Endothelial cell of umbilical vein (primary cell): ENCODE measurements at regions not wholly inside any gene's neighbourhood (a gene's known extent, or its start where the extent isn't known, plus 50 kb on each side); places are given as distances from the start of the nearest gene placed in this dataset.

Source experiments
- BruUV-seq: library from RNA; stranded (reverse); fragments of 400-500 nt; replicated peaks from 2 replicates; lab custom pipeline; 2021; lab: Mats Ljungman, UMichigan
- CTCF ChIA-PET: fragments of 300-600, 350-600 bp; sonication (Branson Sonifier 250); formaldehyde crosslinking; loops from one replicate; lab custom pipeline; 2021; ENCODE audit warnings: antibody characterized with exemption, inconsistent platforms; lab: Charles Lee
- POLR2A ChIA-PET: fragments of 300-600, 350-600 bp; sonication (Branson Sonifier 250); formaldehyde crosslinking; loops from one replicate; lab custom pipeline; 2021; ENCODE audit warnings: antibody characterized with exemption, inconsistent platforms; lab: Charles Lee
- DNase-seq: peaks from one replicate; pipeline ENCODE4 v3.0.0-alpha.2; 2011; ENCODE audit warnings: low read depth, low spot score
- FAIRE-seq: peaks from 2 replicates; lab custom pipeline; 2011; peaks lifted over from hg19 to GRCh38; lab: Jason Lieb, UNC
- H2AFZ ChIP-seq: 2 replicates; pipeline ENCODE4 v1.6.0; 2012; ENCODE audit warnings: low read depth, low read length, control low read depth, inconsistent platforms
- H3K27ac ChIP-seq: 2 replicates; pipeline ENCODE4 v1.5.1; 2011; ENCODE audit warnings: low read depth, mild to moderate bottlenecking, control low read depth, low read length, moderate library complexity; ENCODE audit not compliant: insufficient read depth
- H3K27me3 ChIP-seq, 2 experiments: 2 replicates each; pipeline versions ENCODE4 v1.6.0 to v1.6.1; 2011; ENCODE audit warnings: low read length in 2 of 2, mixed read lengths in 1 of 2; ENCODE audit not compliant: control insufficient read depth in 2 of 2, insufficient read depth in 2 of 2
- H3K36me3 ChIP-seq, 2 experiments: 2 replicates in 1 of 2; 3 replicates in 1 of 2; pipeline ENCODE4 v1.5.1; 2011; ENCODE audit warnings: low read length in 2 of 2, mild to moderate bottlenecking in 1 of 2, moderate library complexity in 1 of 2; ENCODE audit not compliant: control insufficient read depth in 2 of 2, insufficient read depth in 2 of 2; ENCODE audit errors: extremely low read depth in 1 of 2
- H3K4me1 ChIP-seq: 3 replicates; pipeline ENCODE4 v1.5.1; 2011; ENCODE audit warnings: mild to moderate bottlenecking, low read length; ENCODE audit not compliant: control insufficient read depth, insufficient read depth; ENCODE audit errors: extremely low read depth
- H3K4me2 ChIP-seq: 2 replicates; pipeline ENCODE4 v1.6.1; 2011; ENCODE audit warnings: low read length, control low read depth, mixed read lengths; ENCODE audit not compliant: insufficient read depth
- H3K4me3 ChIP-seq, 3 experiments: fragments of 200-600 bp in 1 of 3; sonication (generic), shearing (Covaris generic) in 1 of 3; replicated peaks in 1 of 3; 2 replicates each; pipeline ENCODE4 v1.5.1; 2011 to 2016; ENCODE audit warnings: control low read depth in 3 of 3, low read length in 3 of 3, mild to moderate bottlenecking in 2 of 3, inconsistent platforms in 1 of 3, low read depth in 1 of 3, moderate library complexity in 1 of 3; ENCODE audit not compliant: insufficient read depth in 1 of 3
- H3K79me2 ChIP-seq: 2 replicates; pipeline ENCODE4 v1.6.0; 2012; ENCODE audit warnings: low read length, inconsistent platforms; ENCODE audit not compliant: control insufficient read depth, insufficient read depth
- H3K9ac ChIP-seq: replicated peaks from 2 replicates; pipeline ENCODE3; 2011; ENCODE audit warnings: low read length, control low read depth; ENCODE audit not compliant: insufficient read depth; ENCODE audit errors: extremely low read depth
- H3K9me1 ChIP-seq: replicated peaks from 3 replicates; pipeline ENCODE4 v1.6.0; 2011; ENCODE audit warnings: mild to moderate bottlenecking, low read length; ENCODE audit not compliant: control insufficient read depth, insufficient read depth; ENCODE audit errors: extremely low read depth
- H3K9me3 ChIP-seq: replicated peaks from 2 replicates; pipeline ENCODE4 v1.5.1; 2012; ENCODE audit warnings: low read length, inconsistent platforms; ENCODE audit not compliant: control insufficient read depth, insufficient read depth
- H4K20me1 ChIP-seq: replicated peaks from 2 replicates; pipeline ENCODE3; 2011; ENCODE audit warnings: mild to moderate bottlenecking, low read length; ENCODE audit not compliant: control insufficient read depth, insufficient read depth; ENCODE audit errors: extremely low read depth
- EZH2 ChIP-seq: IDR thresholded peaks from 2 replicates; pipeline ENCODE4 v1.6.1; 2012; ENCODE audit warnings: borderline replicate concordance, low read depth, mild to moderate bottlenecking, moderate library complexity, low read length, inconsistent platforms; ENCODE audit not compliant: severe bottlenecking
- FOS ChIP-seq: IDR thresholded peaks from 2 replicates; pipeline ENCODE4 v1.6.1; 2011; ENCODE audit warnings: mild to moderate bottlenecking, low read length, moderate library complexity, borderline replicate concordance; ENCODE audit not compliant: insufficient read depth
- GATA2 ChIP-seq: IDR thresholded peaks from 2 replicates; pipeline ENCODE4 v1.7.0; 2011; ENCODE audit warnings: low read depth, mild to moderate bottlenecking, moderate library complexity, mixed read lengths, low read length; ENCODE audit not compliant: insufficient read length, insufficient read depth
- JUN ChIP-seq: IDR thresholded peaks from 2 replicates; pipeline ENCODE4 v1.6.1; 2011; ENCODE audit warnings: borderline replicate concordance, low read depth; ENCODE audit not compliant: insufficient read length, insufficient read depth
- MYC ChIP-seq: IDR thresholded peaks from one replicate; pipeline ENCODE4 v1.6.1; 2011; ENCODE audit warnings: mild to moderate bottlenecking, low read depth, low read length
- POLR2A ChIP-seq: IDR thresholded peaks from 2 replicates; pipeline ENCODE4 v1.6.1; 2012; ENCODE audit warnings: low read depth, mild to moderate bottlenecking, control low read depth, low read length
- POLR2AphosphoS5 ChIP-seq: IDR thresholded peaks from 2 replicates; pipeline ENCODE4 v1.6.1; 2012; ENCODE audit warnings: low read depth, mild to moderate bottlenecking, control low read depth, low read length, moderate library complexity; ENCODE audit not compliant: insufficient read depth
- dilution Hi-C: fragments of 300-500 bp; cut with MboI; formaldehyde crosslinking; loops from one replicate; pipeline ENCODE4 v1.15.0; 2019; ENCODE audit warnings: low sequenced_read_pairs; ENCODE audit not compliant: extremely low pct_ligation_motif_present
- intact Hi-C: fragments of 100-400 bp; cut with micrococcal nuclease; formaldehyde crosslinking; loops from one replicate; pipeline ENCODE4 v1.10.0; 2022
- TF ChIP-seq, protein P1 (sequence below): IDR thresholded peaks from 2 replicates; pipeline ENCODE4 v1.6.1; 2011; ENCODE audit not compliant: insufficient read depth, insufficient read length
- TF ChIP-seq, protein P2 (sequence below), 2 donors: IDR thresholded peaks; 1 replicate in 1 of 2; 2 replicates in 1 of 2; pipeline ENCODE4 v1.5.1; 2011; ENCODE audit warnings: low read length in 2 of 2, mild to moderate bottlenecking in 2 of 2, moderate library complexity in 2 of 2, control low read depth in 1 of 2, inconsistent platforms in 1 of 2, low read depth in 1 of 2; ENCODE audit not compliant: insufficient read depth in 1 of 2; ENCODE audit errors: extremely low read depth in 1 of 2

GRCh38 chr2:207317378-207317984 is 151.7 kb upstream of the KLF7 start:
- Histone ChIP-seq H4K20me1 (no peaks in the 10 kb centered on the region), H2AFZ (no peak overlapping the region), H3K4me1 (no peaks in the 10 kb centered on the region), H3K9me1 (no peaks in the 10 kb centered on the region), H3K36me3 (no peaks in the 10 kb centered on the region), H3K27ac (no peak overlapping the region), H3K4me2 (no peak overlapping the region), H3K27me3 (no peaks in the 10 kb centered on the region), H3K4me3 (no peak overlapping the region), H3K9me3 (no peaks in the 10 kb centered on the region), H3K79me2 (no peaks in the 10 kb centered on the region), H3K9ac (no peak overlapping the region)
- POLR2A ChIA-PET: no interaction called here
- dilution Hi-C loops (no loop called here), intact Hi-C loops (no loop called here)
- peak; percentile 33 for TF ChIP-seq FOS
- no peak for TF ChIP-seq JUN
- no peak for FAIRE-seq
- BruUV-seq: no TSS peak
- CTCF ChIA-PET: no interaction called here
- DNase-seq: no peak

DNA sequence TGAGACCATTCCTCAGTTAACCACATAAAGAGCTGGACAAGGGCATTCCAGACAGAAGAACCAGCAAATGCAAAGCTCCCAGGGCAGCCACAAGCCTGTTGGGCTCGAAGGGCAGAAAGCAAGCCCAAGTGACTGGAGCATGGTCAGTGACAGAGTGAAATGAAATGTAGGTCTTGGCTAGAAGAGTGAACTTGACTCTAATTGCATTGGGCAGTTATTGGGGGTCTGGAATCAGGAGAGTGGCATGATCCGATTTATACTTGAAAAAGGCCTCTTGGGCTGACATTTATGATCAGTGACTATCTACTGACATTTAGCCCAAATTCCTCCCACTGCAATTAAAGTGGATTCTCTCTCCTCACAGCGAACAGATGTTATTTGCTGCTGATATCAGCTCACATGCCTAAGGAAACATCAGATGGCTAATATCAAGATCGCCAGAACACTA is 152.5 kb upstream of the KLF7 start:
- no peaks in the 10 kb centered on the region for H3K9me1 ChIP-seq
- no peaks in the 10 kb centered on the region for H3K36me3 ChIP-seq
- no peak overlapping the region for H2AFZ ChIP-seq
- dilution Hi-C loops (no loop called here), intact Hi-C loops (no loop called here)
- no peak overlapping the region for H3K4me2 ChIP-seq
- FAIRE-seq (no peak), DNase-seq (no peak)
- H4K20me1 ChIP-seq: no peaks in the 10 kb centered on the region
- no peak overlapping the region for H3K9ac ChIP-seq
- BruUV-seq: no TSS peak
- H3K27me3 ChIP-seq: no peaks in the 10 kb centered on the region
- ChIA-PET POLR2A (no interaction called here), CTCF (no interaction called here)
- H3K27ac ChIP-seq: no peak overlapping the region
- H3K4me3 ChIP-seq: no peak overlapping the region
- TF ChIP-seq FOS (no peak), MYC (no peak), POLR2A (no peak), GATA2 (no peak), JUN (no peak), POLR2AphosphoS5 (no peak), EZH2 (no peak)
- TF ChIP-seq, protein P1, sequence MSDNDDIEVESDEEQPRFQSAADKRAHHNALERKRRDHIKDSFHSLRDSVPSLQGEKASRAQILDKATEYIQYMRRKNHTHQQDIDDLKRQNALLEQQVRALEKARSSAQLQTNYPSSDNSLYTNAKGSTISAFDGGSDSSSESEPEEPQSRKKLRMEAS: no peak
- TF ChIP-seq, protein P2, sequence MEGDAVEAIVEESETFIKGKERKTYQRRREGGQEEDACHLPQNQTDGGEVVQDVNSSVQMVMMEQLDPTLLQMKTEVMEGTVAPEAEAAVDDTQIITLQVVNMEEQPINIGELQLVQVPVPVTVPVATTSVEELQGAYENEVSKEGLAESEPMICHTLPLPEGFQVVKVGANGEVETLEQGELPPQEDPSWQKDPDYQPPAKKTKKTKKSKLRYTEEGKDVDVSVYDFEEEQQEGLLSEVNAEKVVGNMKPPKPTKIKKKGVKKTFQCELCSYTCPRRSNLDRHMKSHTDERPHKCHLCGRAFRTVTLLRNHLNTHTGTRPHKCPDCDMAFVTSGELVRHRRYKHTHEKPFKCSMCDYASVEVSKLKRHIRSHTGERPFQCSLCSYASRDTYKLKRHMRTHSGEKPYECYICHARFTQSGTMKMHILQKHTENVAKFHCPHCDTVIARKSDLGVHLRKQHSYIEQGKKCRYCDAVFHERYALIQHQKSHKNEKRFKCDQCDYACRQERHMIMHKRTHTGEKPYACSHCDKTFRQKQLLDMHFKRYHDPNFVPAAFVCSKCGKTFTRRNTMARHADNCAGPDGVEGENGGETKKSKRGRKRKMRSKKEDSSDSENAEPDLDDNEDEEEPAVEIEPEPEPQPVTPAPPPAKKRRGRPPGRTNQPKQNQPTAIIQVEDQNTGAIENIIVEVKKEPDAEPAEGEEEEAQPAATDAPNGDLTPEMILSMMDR (IDR thresholded peaks at IDR 0.05; ENCODE audit: extremely low read depth in 1 of 2, insufficient read depth in 1 of 2, low read depth in 1 of 2, low read length in 2 of 2): no peak
- no peaks in the 10 kb centered on the region for H3K79me2 ChIP-seq
- H3K4me1 ChIP-seq: no peaks in the 10 kb centered on the region
- no peaks in the 10 kb centered on the region for H3K9me3 ChIP-seq
